ENCODE measurements at regions not wholly inside any gene's neighbourhood (a gene's known extent, or its start where the extent isn't known, plus 50 kb on each side); places are given as distances from the start of the nearest gene placed in this dataset.

- Histone ChIP-seq H4K20me1 (replicated peaks; ENCODE audit: control insufficient read depth, extremely low read depth, insufficient read depth, low read length) (no peaks in the 10 kb centered on the region), H3K9me3 (replicated peaks; ENCODE audit: control insufficient read depth, insufficient read depth, low read length) (no peaks in the 10 kb centered on the region), H3K36me3 (ENCODE audit: control insufficient read depth in 2 of 2, extremely low read depth in 1 of 2, insufficient read depth in 2 of 2, low read length in 2 of 2) (no peaks in the 10 kb centered on the region), H3K27ac (ENCODE audit: insufficient read depth, low read depth, low read length) (no peak overlapping the region), H3K79me2 (ENCODE audit: control insufficient read depth, insufficient read depth, low read length) (no peaks in the 10 kb centered on the region), H3K9ac (replicated peaks; ENCODE audit: extremely low read depth, insufficient read depth, low read length) (no peak overlapping the region), H3K4me2 (ENCODE audit: insufficient read depth, low read length) (no peak overlapping the region), H2AFZ (ENCODE audit: low read depth, low read length) (no peak overlapping the region), H3K4me3 (replicated peaks in 1 of 3; ENCODE audit: insufficient read depth in 1 of 3, low read depth in 1 of 3, low read length in 3 of 3) (no peak overlapping the region), H3K9me1 (replicated peaks; ENCODE audit: control insufficient read depth, extremely low read depth, insufficient read depth, low read length) (no peaks in the 10 kb centered on the region), H3K4me1 (ENCODE audit: control insufficient read depth, extremely low read depth, insufficient read depth, low read length) (no peaks in the 10 kb centered on the region), H3K27me3 (ENCODE audit: control insufficient read depth in 2 of 2, insufficient read depth in 2 of 2, low read length in 2 of 2) (no peaks in the 10 kb centered on the region)
- dilution Hi-C loops (cut with MboI; ENCODE audit: extremely low pct_ligation_motif_present, low sequenced_read_pairs) (no loop called here), intact Hi-C loops (cut with micrococcal nuclease) (no loop called here)
- ChIA-PET POLR2A (no interaction called here), CTCF (no interaction called here)
- BruUV-seq (replicated peaks), result no TSS peak
- no peak for DNase-seq (ENCODE audit: low read depth, low spot score)
- FAIRE-seq, result no peak
- TF ChIP-seq EZH2 (IDR thresholded peaks at IDR 0.05; ENCODE audit: borderline replicate concordance, low read depth, low read length, severe bottlenecking), result no peak
- no peak for TF ChIP-seq JUN (IDR thresholded peaks at IDR 0.05; ENCODE audit: borderline replicate concordance, insufficient read depth, insufficient read length, low read depth)
- no peak for TF ChIP-seq MYC (IDR thresholded peaks at IDR 0.05; ENCODE audit: low read depth, low read length)
- no peak for TF ChIP-seq GATA2 (IDR thresholded peaks at IDR 0.05; ENCODE audit: insufficient read depth, insufficient read length, low read depth, low read length)
- TF ChIP-seq FOS (IDR thresholded peaks at IDR 0.05; ENCODE audit: borderline replicate concordance, insufficient read depth, low read length), result no peak
- TF ChIP-seq CTCF (IDR thresholded peaks at IDR 0.05; ENCODE audit: extremely low read depth in 1 of 2, insufficient read depth in 1 of 2, low read depth in 1 of 2, low read length in 2 of 2), result no peak
- no peak for TF ChIP-seq POLR2A (IDR thresholded peaks at IDR 0.05; ENCODE audit: low read depth, low read length)
- no peak for TF ChIP-seq POLR2AphosphoS5 (IDR thresholded peaks at IDR 0.05; ENCODE audit: insufficient read depth, low read depth, low read length)
- no peak for TF ChIP-seq MAX (IDR thresholded peaks at IDR 0.05; ENCODE audit: insufficient read depth, insufficient read length)
These were observed 477.3 kb downstream of the SHQ1 start for GRCh38 chr3:72370947-72371346.

Measured in endothelial cell of umbilical vein (primary cell).